GM12878 (cell line): ENCODE measurements at regions not wholly inside any gene's neighbourhood (a gene's known extent, or its start where the extent isn't known, plus 50 kb on each side); places are given as distances from the start of the nearest gene placed in this dataset.

Source experiments
- CHD1 ChIP-seq: IDR thresholded peaks from 2 replicates; pipeline ENCODE4 v1.6.1; 2012; ENCODE audit warnings: low read depth, low read length, improper control_type of control experiment
- CTCF ChIP-seq, 3 experiments: IDR thresholded peaks in 2 of 3; conservative IDR thresholded peaks in 1 of 3; 2 replicates each; pipeline ENCODE4 v1.5.1; 2011; ENCODE audit warnings: low read depth in 3 of 3, low read length in 3 of 3, mild to moderate bottlenecking in 3 of 3, control low read depth in 2 of 3, moderate library complexity in 2 of 3, inconsistent platforms in 1 of 3, mixed read lengths in 1 of 3; ENCODE audit not compliant: control insufficient read depth in 2 of 3, insufficient read depth in 1 of 3; ENCODE audit errors: extremely low read depth in 1 of 3
- GATAD2B ChIP-seq: fragments of 450-650 bp; conservative IDR thresholded peaks from 2 replicates; pipeline ENCODE4 v1.6.1; 2017; ENCODE audit warnings: low read depth, mild to moderate bottlenecking, moderate library complexity
- MXI1 ChIP-seq: fragments of 150-350 bp; IDR thresholded peaks from 2 replicates; pipeline ENCODE4 v1.6.1; 2011; ENCODE audit warnings: low read depth, mild to moderate bottlenecking, inconsistent platforms, low read length, improper control_type of control experiment
- MYC ChIP-seq: IDR thresholded peaks from 2 replicates; pipeline ENCODE4 v1.6.1; 2011; ENCODE audit warnings: mild to moderate bottlenecking, low read length, moderate library complexity, inconsistent platforms; ENCODE audit not compliant: insufficient read depth, insufficient replicate concordance, insufficient read length, severe bottlenecking
- NR2F1 ChIP-seq: fragments of 450-650 bp; conservative IDR thresholded peaks from 2 replicates; pipeline ENCODE4 v1.6.1; 2017; ENCODE audit warnings: mild to moderate bottlenecking
- POLR2A ChIP-seq: IDR thresholded peaks from 2 replicates; pipeline ENCODE4 v1.6.1; 2011; ENCODE audit warnings: low read depth, mild to moderate bottlenecking, low read length
- POLR2AphosphoS5 ChIP-seq: IDR thresholded peaks from 2 replicates; pipeline ENCODE4 v1.6.1; 2011; ENCODE audit warnings: mild to moderate bottlenecking, low read length, inconsistent platforms
- SRF ChIP-seq, 2 experiments: IDR thresholded peaks; 2 replicates each; pipeline ENCODE4 v1.6.1; 2011; ENCODE audit warnings: low read depth in 2 of 2, low read length in 2 of 2, mild to moderate bottlenecking in 1 of 2, moderate library complexity in 1 of 2
- TCF3 ChIP-seq: IDR thresholded peaks from 2 replicates; pipeline ENCODE4 v1.6.1; 2012; ENCODE audit warnings: low read depth, mild to moderate bottlenecking, low read length, borderline replicate concordance; ENCODE audit not compliant: insufficient read depth
- ZBTB33 ChIP-seq: fragments of 450-650 bp; IDR thresholded peaks from 2 replicates; pipeline ENCODE4 v1.6.1; 2017; ENCODE audit warnings: mild to moderate bottlenecking

DNA sequence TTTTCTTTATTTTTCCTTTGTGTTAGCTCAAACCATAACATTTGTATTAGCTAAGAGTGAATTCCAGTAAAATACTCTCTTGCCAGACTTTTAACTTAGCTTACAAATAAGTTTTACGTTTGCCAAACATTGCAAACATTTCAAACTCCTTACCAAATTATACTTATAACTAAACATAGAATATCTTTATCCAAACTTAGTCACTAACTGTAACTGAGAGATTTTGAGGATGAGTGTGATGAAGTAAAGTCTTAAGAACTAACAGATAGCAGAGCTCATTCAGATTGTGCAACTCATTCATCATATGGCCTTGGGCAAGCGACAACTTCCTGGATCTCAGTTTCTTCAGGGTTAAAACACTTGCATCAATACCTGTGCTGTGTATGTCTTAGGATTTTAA, 533.7 kb downstream of the TDRD15 start:
- no peak for TF ChIP-seq CHD1
- TF ChIP-seq NR2F1 = no peak
- TF ChIP-seq ZBTB33 = no peak
- no peak for TF ChIP-seq CTCF (IDR thresholded peaks at IDR 0.05 in 2 of 3, conservative IDR thresholded peaks at IDR 0.05 in 1 of 3; ENCODE audit: control insufficient read depth in 2 of 3, extremely low read depth in 1 of 3, insufficient read depth in 1 of 3, low read depth in 3 of 3, low read length in 3 of 3)
- TF ChIP-seq MYC = no peak
- TF ChIP-seq TCF3 = no peak
- TF ChIP-seq MXI1 = no peak
- no peak for TF ChIP-seq POLR2A
- TF ChIP-seq SRF (IDR thresholded peaks at IDR 0.05; ENCODE audit: low read depth in 2 of 2, low read length in 2 of 2) = no peak
- TF ChIP-seq POLR2AphosphoS5 = no peak
- TF ChIP-seq GATAD2B = no peak
